OCI-LY1 (cell line): ENCODE measurements at regions not wholly inside any gene's neighbourhood (a gene's known extent, or its start where the extent isn't known, plus 50 kb on each side); places are given as distances from the start of the nearest gene placed in this dataset.

Source experiments
- H2AFZ ChIP-seq: fragments of 200-600 bp; sonication (generic), shearing (Covaris generic); 2 replicates; pipeline ENCODE4 v1.6.0; 2014; ENCODE audit warnings: antibody characterized with exemption, mild to moderate bottlenecking, low read length
- H3F3A ChIP-seq: fragments of 200-600 bp; sonication (generic), shearing (Covaris generic); 2 replicates; pipeline ENCODE4 v1.6.0; 2014; ENCODE audit warnings: mild to moderate bottlenecking, antibody characterized with exemption, low read length, moderate library complexity; ENCODE audit not compliant: insufficient read depth
- H3K27ac ChIP-seq: fragments of 200-600 bp; sonication (generic); 2 replicates; pipeline ENCODE4 v1.5.1; 2014; ENCODE audit warnings: low read length, mixed run types, mild to moderate bottlenecking, low read depth; ENCODE audit not compliant: poor library complexity, severe bottlenecking
- H3K27me3 ChIP-seq: fragments of 200-600 bp; sonication (generic); 2 replicates; pipeline ENCODE4 v1.6.0; 2014; ENCODE audit warnings: antibody characterized with exemption, mild to moderate bottlenecking, low read length, moderate library complexity; ENCODE audit not compliant: insufficient read depth
- H3K36me3 ChIP-seq: fragments of 200-600 bp; sonication (generic); 2 replicates; pipeline ENCODE4 v1.6.1; 2014; ENCODE audit warnings: mild to moderate bottlenecking, antibody characterized with exemption, low read length, moderate library complexity, mixed read lengths; ENCODE audit not compliant: insufficient read depth
- H3K4me1 ChIP-seq: fragments of 200-600 bp; sonication (generic); 2 replicates; pipeline ENCODE4 v1.5.1; 2014; ENCODE audit warnings: mild to moderate bottlenecking, low read length, moderate library complexity; ENCODE audit not compliant: insufficient read depth, severe bottlenecking
- H3K4me2 ChIP-seq: fragments of 200-600 bp; sonication (generic), shearing (Covaris generic); 2 replicates; pipeline ENCODE4 v1.6.1; 2014; ENCODE audit warnings: low read length
- H3K4me3 ChIP-seq: fragments of 200-600 bp; sonication (generic); 2 replicates; pipeline ENCODE4 v1.5.1; 2014; ENCODE audit warnings: low read length, low read depth, mild to moderate bottlenecking, mixed read lengths; ENCODE audit not compliant: poor library complexity, severe bottlenecking
- H3K79me2 ChIP-seq: fragments of 200-600 bp; shearing (Covaris generic); 2 replicates; pipeline ENCODE4 v1.6.1; 2016; ENCODE audit warnings: mixed run types, low read length, mixed read lengths; ENCODE audit not compliant: insufficient read depth
- H3K9ac ChIP-seq: fragments of 200-600 bp; sonication (generic), shearing (Covaris generic); 2 replicates; pipeline ENCODE4 v1.6.1; 2014; ENCODE audit warnings: mild to moderate bottlenecking, low read length, mixed read lengths
- H3K9me2 ChIP-seq: fragments of 200-600 bp; sonication (generic), shearing (Covaris generic); 2 replicates; pipeline ENCODE4 v1.6.1; 2014; ENCODE audit warnings: low read depth, mild to moderate bottlenecking, low read length, mixed read lengths
- H3K9me3 ChIP-seq: fragments of 200-600 bp; shearing (Covaris generic); 2 replicates; pipeline ENCODE4 v1.6.1; 2014; ENCODE audit warnings: low read length, mixed read lengths
- H4K20me1 ChIP-seq: fragments of 200-600 bp; sonication (generic), shearing (Covaris generic); 2 replicates; pipeline ENCODE4 v1.6.0; 2016; ENCODE audit warnings: mild to moderate bottlenecking, low read length; ENCODE audit not compliant: insufficient read depth
- EZH2 ChIP-seq: fragments of 200-600 bp; sonication (generic), shearing (Covaris generic); IDR thresholded peaks from 2 replicates; pipeline ENCODE4 v1.8.0; 2017; ENCODE audit warnings: borderline replicate concordance, mixed run types, mild to moderate bottlenecking, antibody characterized with exemption, low read length, moderate library complexity, mixed read lengths
- TF ChIP-seq, protein P1 (sequence below): fragments of 200-600 bp; sonication (generic), shearing (Covaris generic); IDR thresholded peaks from 2 replicates; pipeline ENCODE4 v1.5.1; 2017; ENCODE audit warnings: mild to moderate bottlenecking, antibody characterized with exemption, low read length, moderate library complexity, mixed read lengths

DNA sequence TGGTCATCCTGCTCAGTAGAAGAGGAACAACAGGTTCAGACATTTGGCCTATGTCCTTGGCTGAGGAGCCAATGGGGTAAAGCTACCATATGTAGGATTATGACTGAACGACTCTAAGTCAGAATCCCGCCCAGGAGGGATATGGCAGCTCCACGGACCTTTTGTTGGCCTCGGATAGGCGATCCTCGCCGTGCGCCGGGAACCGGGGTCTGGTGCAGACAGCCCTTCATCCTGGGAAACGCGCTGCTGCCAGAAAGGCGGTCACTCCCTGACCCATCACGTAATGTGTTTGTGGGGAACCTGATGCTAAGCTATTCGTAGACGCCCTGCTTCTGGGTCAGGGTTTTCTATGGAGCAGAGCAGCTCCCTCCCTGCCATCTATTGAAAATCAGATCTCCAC lies 178.9 kb upstream of the ALG10B start:
- Histone ChIP-seq H3K36me3 (no peaks in the 10 kb centered on the region), H3K4me2 (no peak overlapping the region), H4K20me1 (no peaks in the 10 kb centered on the region), H3K9me3 (no peaks in the 10 kb centered on the region), H3K27ac (no peak overlapping the region), H3K9me2 (no peaks in the 10 kb centered on the region), H2AFZ (no peak overlapping the region), H3K27me3 (no peaks in the 10 kb centered on the region), H3K79me2 (no peaks in the 10 kb centered on the region), H3K4me1 (peaks cover 13% of the 10 kb centered on the region), H3F3A (no peaks in the 10 kb centered on the region), H3K9ac (no peak overlapping the region), H3K4me3 (no peak overlapping the region)
- no peak for TF ChIP-seq EZH2
- TF ChIP-seq, protein P1, sequence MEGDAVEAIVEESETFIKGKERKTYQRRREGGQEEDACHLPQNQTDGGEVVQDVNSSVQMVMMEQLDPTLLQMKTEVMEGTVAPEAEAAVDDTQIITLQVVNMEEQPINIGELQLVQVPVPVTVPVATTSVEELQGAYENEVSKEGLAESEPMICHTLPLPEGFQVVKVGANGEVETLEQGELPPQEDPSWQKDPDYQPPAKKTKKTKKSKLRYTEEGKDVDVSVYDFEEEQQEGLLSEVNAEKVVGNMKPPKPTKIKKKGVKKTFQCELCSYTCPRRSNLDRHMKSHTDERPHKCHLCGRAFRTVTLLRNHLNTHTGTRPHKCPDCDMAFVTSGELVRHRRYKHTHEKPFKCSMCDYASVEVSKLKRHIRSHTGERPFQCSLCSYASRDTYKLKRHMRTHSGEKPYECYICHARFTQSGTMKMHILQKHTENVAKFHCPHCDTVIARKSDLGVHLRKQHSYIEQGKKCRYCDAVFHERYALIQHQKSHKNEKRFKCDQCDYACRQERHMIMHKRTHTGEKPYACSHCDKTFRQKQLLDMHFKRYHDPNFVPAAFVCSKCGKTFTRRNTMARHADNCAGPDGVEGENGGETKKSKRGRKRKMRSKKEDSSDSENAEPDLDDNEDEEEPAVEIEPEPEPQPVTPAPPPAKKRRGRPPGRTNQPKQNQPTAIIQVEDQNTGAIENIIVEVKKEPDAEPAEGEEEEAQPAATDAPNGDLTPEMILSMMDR: no peak

DNA sequence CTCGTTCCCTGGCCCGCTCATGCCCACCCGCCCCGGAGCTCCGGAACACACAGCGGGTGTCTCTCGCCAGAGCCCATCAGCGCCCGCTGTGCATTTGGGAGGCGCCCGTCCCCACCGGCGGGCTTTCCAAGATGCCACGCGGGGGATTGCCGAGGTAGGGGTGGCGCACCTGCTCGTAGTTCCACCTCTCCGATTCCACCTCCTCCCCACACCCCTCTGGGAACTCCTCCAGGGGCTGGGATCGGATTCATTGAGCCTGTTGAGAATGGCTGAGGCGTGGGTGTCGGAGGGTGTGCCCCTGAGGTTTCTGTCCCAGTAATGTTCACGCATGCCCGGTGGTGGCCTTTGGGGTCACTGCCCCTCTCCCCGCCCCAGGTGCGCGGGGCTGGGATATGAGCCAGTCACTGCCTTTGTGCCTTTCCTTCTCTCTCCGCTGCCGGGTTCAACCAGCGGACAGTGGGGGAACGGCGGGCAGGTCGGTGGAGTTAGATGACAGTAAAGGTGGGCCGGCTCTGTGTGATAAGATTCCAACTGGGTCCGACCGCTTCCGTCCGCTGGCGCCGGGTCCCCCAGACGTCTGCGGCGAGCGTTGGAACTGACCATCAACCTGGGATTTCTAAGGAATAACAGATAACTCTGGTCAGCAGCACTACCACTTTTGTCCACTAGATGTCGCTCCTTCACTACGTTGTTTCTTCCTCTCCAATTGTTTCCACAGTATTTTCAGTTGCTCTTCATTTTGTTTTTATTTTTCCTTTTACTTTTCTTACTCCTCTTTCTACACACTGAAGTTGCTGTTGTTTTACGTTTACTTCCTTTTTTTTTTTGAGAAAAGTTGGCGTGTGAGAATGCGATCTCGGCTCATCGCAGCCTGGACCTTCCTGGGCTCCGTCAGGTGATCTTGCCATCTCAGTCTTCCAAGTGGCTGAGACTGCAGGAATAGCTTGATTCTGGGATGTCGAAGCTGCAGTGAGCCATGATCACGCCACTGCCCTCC lies 178.1 kb upstream of the ALG10B start:
- no peaks in the 10 kb centered on the region for H3K79me2 ChIP-seq
- H3K27ac ChIP-seq: no peak overlapping the region
- no peak for TF ChIP-seq EZH2
- TF ChIP-seq, protein P1: peak; percentile 89
- no peak overlapping the region for H3K9ac ChIP-seq
- no peak overlapping the region for H2AFZ ChIP-seq
- no peaks in the 10 kb centered on the region for H3K9me3 ChIP-seq
- H3F3A ChIP-seq: no peaks in the 10 kb centered on the region
- peaks cover 13% of the 10 kb centered on the region for H3K4me1 ChIP-seq
- no peaks in the 10 kb centered on the region for H3K27me3 ChIP-seq
- H3K9me2 ChIP-seq: no peaks in the 10 kb centered on the region
- no peak overlapping the region for H3K4me3 ChIP-seq
- no peaks in the 10 kb centered on the region for H3K36me3 ChIP-seq
- H4K20me1 ChIP-seq: no peaks in the 10 kb centered on the region
- H3K4me2 ChIP-seq: no peak overlapping the region

DNA sequence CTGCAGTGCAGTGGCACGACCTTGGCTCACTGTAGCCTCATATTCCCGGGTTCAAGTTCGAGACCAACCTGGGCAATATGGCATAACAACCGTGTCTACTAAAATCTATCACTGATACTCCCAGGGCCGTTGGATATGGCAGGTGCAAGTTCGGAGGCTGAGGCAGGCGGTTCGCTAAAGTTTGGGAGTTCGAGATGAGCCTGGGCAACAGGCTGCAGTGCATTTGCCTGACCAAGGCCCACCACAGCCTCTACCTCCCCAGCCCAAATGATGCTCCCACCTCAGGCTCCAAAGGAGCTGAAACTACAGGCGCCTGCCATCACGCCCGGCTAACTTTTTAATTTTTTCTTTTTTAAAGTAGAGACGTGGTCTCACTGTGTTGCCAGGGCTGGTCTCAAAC lies 177.1 kb upstream of the ALG10B start:
- no peaks in the 10 kb centered on the region for H3K9me3 ChIP-seq

More for the DNA sequence above, 177.1 kb upstream of the ALG10B start:
- H3K4me3 ChIP-seq: no peak overlapping the region
- no peaks in the 10 kb centered on the region for H3K27me3 ChIP-seq
- H3F3A ChIP-seq: no peaks in the 10 kb centered on the region
- H3K4me2 ChIP-seq: no peak overlapping the region
- no peaks in the 10 kb centered on the region for H3K36me3 ChIP-seq
- no peak overlapping the region for H3K27ac ChIP-seq
- peaks cover 13% of the 10 kb centered on the region for H3K4me1 ChIP-seq
- H4K20me1 ChIP-seq: no peaks in the 10 kb centered on the region
- no peak overlapping the region for H3K9ac ChIP-seq
- no peaks in the 10 kb centered on the region for H3K79me2 ChIP-seq
- no peak overlapping the region for H2AFZ ChIP-seq
- no peaks in the 10 kb centered on the region for H3K9me2 ChIP-seq
- TF ChIP-seq, protein P1: no peak
- TF ChIP-seq EZH2: no peak
